ENCODE measurements at regions not wholly inside any gene's neighbourhood (a gene's known extent, or its start where the extent isn't known, plus 50 kb on each side); places are given as distances from the start of the nearest gene placed in this dataset.
"Not testable (repeated sequence)": the region's sequence is repeated elsewhere in the genome, so short reads cannot be mapped to it uniquely, and the experiment has no call there.

- no peak overlapping the region for H3K4me2 ChIP-seq (ENCODE audit: low read length)
- H3K9ac ChIP-seq (ENCODE audit: low read depth, low read length): no peak overlapping the region
- no peaks in the 10 kb centered on the region for H3K36me3 ChIP-seq (ENCODE audit: insufficient read depth, low read length)
- H3K4me1 ChIP-seq (ENCODE audit: control insufficient read depth, insufficient read depth, low read length): peaks cover 13% of the 10 kb centered on the region
- no peaks in the 10 kb centered on the region for H3K27me3 ChIP-seq (ENCODE audit: control insufficient read depth, insufficient read depth, low read length)
- no peak overlapping the region for H3K4me3 ChIP-seq (ENCODE audit: low read length)
- no peaks in the 10 kb centered on the region for H3K9me3 ChIP-seq (replicated peaks; ENCODE audit: low read length)
Observed at GRCh38 chr12:68482660-68483059, 128.0 kb upstream of the RAP1B start.

DNA sequence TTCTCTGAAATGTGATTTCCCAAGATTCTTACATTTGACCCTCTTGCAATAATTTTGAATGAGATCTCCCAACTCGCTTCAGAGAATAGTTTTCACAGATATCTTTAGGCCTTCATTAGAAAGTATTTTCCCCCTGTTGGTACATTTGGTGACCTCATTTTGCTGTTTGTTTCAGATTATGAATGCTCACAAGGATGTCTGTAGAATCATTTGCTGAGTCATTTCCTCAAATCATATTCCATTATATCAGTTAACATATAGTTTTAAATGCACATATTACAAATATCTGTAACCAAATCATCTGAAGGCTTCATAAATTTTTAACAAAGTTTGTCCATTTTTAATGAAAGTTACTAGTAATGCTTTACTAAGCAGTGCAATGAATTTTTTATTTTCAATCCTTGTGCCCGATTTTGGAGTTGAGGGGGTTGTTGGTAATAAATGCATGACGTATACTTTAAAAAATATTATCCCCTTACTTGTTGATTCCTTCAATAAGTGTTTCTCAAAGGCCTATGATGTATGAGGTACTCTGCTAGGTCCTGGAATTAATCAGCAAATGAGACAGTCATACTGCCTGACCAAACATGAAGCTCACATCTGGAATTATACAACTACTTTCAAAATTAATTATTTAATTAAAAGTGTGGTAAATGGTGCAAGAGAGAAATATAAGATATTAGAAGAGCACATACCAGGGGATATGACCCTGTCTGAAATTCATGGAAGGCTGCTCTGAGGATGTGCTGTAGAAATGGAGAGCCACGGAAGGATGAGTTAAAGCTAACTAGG is 126.9 kb upstream of the RAP1B start:
- Histone ChIP-seq H3K4me2 (ENCODE audit: low read length) (no peak overlapping the region), H3K36me3 (ENCODE audit: insufficient read depth, low read length) (no peaks in the 10 kb centered on the region), H3K27me3 (ENCODE audit: control insufficient read depth, insufficient read depth, low read length) (no peaks in the 10 kb centered on the region), H3K4me3 (ENCODE audit: low read length) (no peak overlapping the region), H3K9ac (ENCODE audit: low read depth, low read length) (no peak overlapping the region), H3K9me3 (replicated peaks; ENCODE audit: low read length) (no peaks in the 10 kb centered on the region), H3K4me1 (ENCODE audit: control insufficient read depth, insufficient read depth, low read length) (peaks cover 13% of the 10 kb centered on the region)

DNA sequence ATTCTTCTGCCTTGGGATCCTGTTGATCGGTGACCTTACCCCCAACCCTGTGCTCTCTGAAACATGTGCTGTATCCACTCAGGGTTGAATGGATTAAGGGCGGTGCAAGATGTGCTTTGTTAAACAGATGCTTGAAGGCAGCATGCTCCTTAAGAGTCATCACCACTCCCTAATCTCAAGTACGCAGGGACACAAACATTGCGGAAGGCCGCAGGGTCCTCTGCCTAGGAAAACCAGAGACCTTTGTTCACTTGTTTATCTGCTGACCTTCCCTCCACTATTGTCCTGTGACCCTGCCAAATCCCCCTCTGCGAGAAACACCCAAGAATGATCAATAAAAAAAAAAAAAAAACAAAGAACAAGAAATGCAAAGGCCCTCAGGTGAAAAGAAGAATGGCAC is 126.1 kb upstream of the RAP1B start:
- H3K9me3 ChIP-seq (replicated peaks; ENCODE audit: low read length); H3K27me3 ChIP-seq (ENCODE audit: control insufficient read depth, insufficient read depth, low read length); H3K9ac ChIP-seq (ENCODE audit: low read depth, low read length); H3K36me3 ChIP-seq (ENCODE audit: insufficient read depth, low read length); H3K4me2 ChIP-seq (ENCODE audit: low read length); H3K4me3 ChIP-seq (ENCODE audit: low read length): not testable (repeated sequence)
- H3K4me1 ChIP-seq (ENCODE audit: control insufficient read depth, insufficient read depth, low read length): peaks cover 13% of the 10 kb centered on the region

- H3K36me3 ChIP-seq (ENCODE audit: insufficient read depth, low read length); H3K4me2 ChIP-seq (ENCODE audit: low read length); H3K9me3 ChIP-seq (replicated peaks; ENCODE audit: low read length); H3K4me3 ChIP-seq (ENCODE audit: low read length); H3K27me3 ChIP-seq (ENCODE audit: control insufficient read depth, insufficient read depth, low read length); H3K9ac ChIP-seq (ENCODE audit: low read depth, low read length): not testable (repeated sequence)
- H3K4me1 ChIP-seq (ENCODE audit: control insufficient read depth, insufficient read depth, low read length): peaks cover 13% of the 10 kb centered on the region
Observed at GRCh38 chr12:68486449-68486848, 124.2 kb upstream of the RAP1B start.

- Histone ChIP-seq H3K36me3 (ENCODE audit: insufficient read depth, low read length) (no peaks in the 10 kb centered on the region), H3K9me3 (replicated peaks; ENCODE audit: low read length) (no peaks in the 10 kb centered on the region), H3K4me2 (ENCODE audit: low read length) (no peak overlapping the region), H3K4me3 (ENCODE audit: low read length) (no peak overlapping the region), H3K4me1 (ENCODE audit: control insufficient read depth, insufficient read depth, low read length) (peaks cover 11% of the 10 kb centered on the region), H3K27me3 (ENCODE audit: control insufficient read depth, insufficient read depth, low read length) (peaks cover 3% of the 10 kb centered on the region), H3K9ac (ENCODE audit: low read depth, low read length) (no peak overlapping the region)
Observed at GRCh38 chr12:68487721-68488309, 122.9 kb upstream of the RAP1B start.

DNA sequence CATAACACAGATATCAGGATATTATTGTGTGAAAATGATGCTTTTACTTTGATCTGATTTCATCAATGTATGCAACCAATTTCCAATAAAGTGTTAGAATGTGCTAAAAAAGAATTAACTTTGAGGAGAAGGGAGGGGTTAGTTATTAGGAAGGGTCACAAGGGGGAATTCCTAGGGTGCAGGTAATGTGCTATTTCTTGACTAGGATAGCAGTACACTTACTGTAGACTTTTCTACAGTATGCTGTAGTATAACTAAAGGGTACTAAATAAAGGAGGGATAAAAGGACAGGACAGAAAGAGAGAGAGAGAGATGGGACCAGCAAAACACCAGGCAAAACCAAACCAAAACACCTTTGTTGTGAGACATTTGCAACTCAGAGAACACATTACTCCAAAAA is 121.4 kb upstream of the RAP1B start:
- Histone ChIP-seq H3K4me2 (ENCODE audit: low read length) (no peak overlapping the region), H3K9me3 (replicated peaks; ENCODE audit: low read length) (no peaks in the 10 kb centered on the region), H3K9ac (ENCODE audit: low read depth, low read length) (no peak overlapping the region), H3K36me3 (ENCODE audit: insufficient read depth, low read length) (no peaks in the 10 kb centered on the region), H3K27me3 (ENCODE audit: control insufficient read depth, insufficient read depth, low read length) (peaks cover 3% of the 10 kb centered on the region), H3K4me1 (ENCODE audit: control insufficient read depth, insufficient read depth, low read length) (no peaks in the 10 kb centered on the region), H3K4me3 (ENCODE audit: low read length) (no peak overlapping the region)

GRCh38 chr12:68490476-68490875 is 120.2 kb upstream of the RAP1B start:
- H3K36me3 ChIP-seq (ENCODE audit: insufficient read depth, low read length): no peaks in the 10 kb centered on the region
- H3K4me2 ChIP-seq (ENCODE audit: low read length): no peak overlapping the region
- H3K4me1 ChIP-seq (ENCODE audit: control insufficient read depth, insufficient read depth, low read length): no peaks in the 10 kb centered on the region
- H3K27me3 ChIP-seq (ENCODE audit: control insufficient read depth, insufficient read depth, low read length): peaks cover 3% of the 10 kb centered on the region
- H3K9me3 ChIP-seq (replicated peaks; ENCODE audit: low read length): no peaks in the 10 kb centered on the region
- H3K9ac ChIP-seq (ENCODE audit: low read depth, low read length): no peak overlapping the region
- no peak overlapping the region for H3K4me3 ChIP-seq (ENCODE audit: low read length)

GRCh38 chr12:68491204-68491960 is 119.3 kb upstream of the RAP1B start:
- Histone ChIP-seq H3K9ac (ENCODE audit: low read depth, low read length) (no peak overlapping the region), H3K4me3 (ENCODE audit: low read length) (no peak overlapping the region), H3K36me3 (ENCODE audit: insufficient read depth, low read length) (no peaks in the 10 kb centered on the region), H3K4me1 (ENCODE audit: control insufficient read depth, insufficient read depth, low read length) (peaks cover 4% of the 10 kb centered on the region), H3K9me3 (replicated peaks; ENCODE audit: low read length) (no peaks in the 10 kb centered on the region), H3K27me3 (ENCODE audit: control insufficient read depth, insufficient read depth, low read length) (peaks cover 3% of the 10 kb centered on the region), H3K4me2 (ENCODE audit: low read length) (no peak overlapping the region)

DNA sequence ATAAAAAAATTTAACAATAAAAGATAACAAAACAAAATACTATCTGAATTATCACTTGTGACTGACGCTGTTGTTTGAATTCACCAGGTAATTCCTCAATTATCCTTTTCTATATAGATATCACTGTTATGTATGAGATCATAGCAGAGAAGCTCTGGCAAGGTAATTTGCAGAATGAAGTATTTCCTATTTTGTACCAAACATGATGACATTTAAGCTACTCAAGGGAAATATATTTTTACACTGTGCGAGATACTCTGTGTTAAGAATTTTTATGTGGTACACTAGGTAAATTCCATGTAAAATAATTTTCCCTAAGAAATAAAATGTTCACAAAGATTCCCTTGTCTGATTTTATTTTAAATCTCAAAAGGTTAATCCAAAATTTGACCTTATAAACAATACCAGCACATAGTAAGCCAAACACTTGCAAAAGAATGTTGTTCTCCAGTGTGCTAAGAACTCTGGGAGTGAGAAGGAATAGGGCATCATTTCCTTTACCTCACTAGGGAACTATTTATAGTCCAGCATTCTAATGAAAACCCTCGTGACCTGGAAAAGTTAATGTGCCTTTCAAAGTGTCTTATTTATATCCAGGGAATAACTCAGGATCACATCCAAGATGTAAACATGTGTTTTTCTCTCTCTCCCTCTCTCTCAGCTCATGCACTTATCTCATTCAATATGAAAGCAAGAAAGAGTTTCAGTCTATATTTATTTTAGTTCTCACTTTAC is 115.2 kb upstream of the RAP1B start:
- Histone ChIP-seq H3K9me3 (replicated peaks; ENCODE audit: low read length) (no peaks in the 10 kb centered on the region), H3K9ac (ENCODE audit: low read depth, low read length) (no peak overlapping the region), H3K4me3 (ENCODE audit: low read length) (no peak overlapping the region), H3K4me1 (ENCODE audit: control insufficient read depth, insufficient read depth, low read length) (peaks cover 17% of the 10 kb centered on the region), H3K4me2 (ENCODE audit: low read length) (no peak overlapping the region), H3K36me3 (ENCODE audit: insufficient read depth, low read length) (no peaks in the 10 kb centered on the region), H3K27me3 (ENCODE audit: control insufficient read depth, insufficient read depth, low read length) (no peaks in the 10 kb centered on the region)

DNA sequence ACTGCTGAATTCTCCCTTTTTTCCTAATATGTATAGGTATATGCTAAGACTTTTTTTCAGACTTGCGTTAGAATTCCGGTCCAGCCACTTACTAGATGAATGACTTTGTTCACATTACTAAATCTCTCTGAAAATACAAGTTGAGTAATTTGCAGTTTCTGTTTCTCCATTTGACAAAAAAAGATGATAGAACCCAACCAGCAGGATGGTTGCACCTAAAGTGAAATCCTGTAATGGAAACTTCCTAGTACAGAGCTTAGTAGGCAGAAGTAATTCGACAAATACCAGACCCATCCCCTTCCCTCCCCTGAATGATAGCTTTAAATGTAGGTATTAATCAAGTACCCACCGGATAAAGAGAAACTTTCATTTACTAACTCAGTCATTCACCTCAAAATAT is 113.6 kb upstream of the RAP1B start:
- Histone ChIP-seq H3K9me3 (replicated peaks; ENCODE audit: low read length) (no peaks in the 10 kb centered on the region), H3K4me2 (ENCODE audit: low read length) (peak overlapping the region; percentile 24), H3K4me1 (ENCODE audit: control insufficient read depth, insufficient read depth, low read length) (peaks cover 17% of the 10 kb centered on the region), H3K27me3 (ENCODE audit: control insufficient read depth, insufficient read depth, low read length) (no peaks in the 10 kb centered on the region), H3K4me3 (ENCODE audit: low read length) (no peak overlapping the region), H3K9ac (ENCODE audit: low read depth, low read length) (no peak overlapping the region), H3K36me3 (ENCODE audit: insufficient read depth, low read length) (no peaks in the 10 kb centered on the region)

GRCh38 chr12:68497702-68498101 is 113.0 kb upstream of the RAP1B start:
- Histone ChIP-seq H3K27me3 (ENCODE audit: control insufficient read depth, insufficient read depth, low read length) (no peaks in the 10 kb centered on the region), H3K9ac (ENCODE audit: low read depth, low read length) (no peak overlapping the region), H3K4me1 (ENCODE audit: control insufficient read depth, insufficient read depth, low read length) (peaks cover 17% of the 10 kb centered on the region), H3K4me3 (ENCODE audit: low read length) (no peak overlapping the region), H3K4me2 (ENCODE audit: low read length) (peak overlapping the region; percentile 24), H3K9me3 (replicated peaks; ENCODE audit: low read length) (no peaks in the 10 kb centered on the region), H3K36me3 (ENCODE audit: insufficient read depth, low read length) (no peaks in the 10 kb centered on the region)

All from skeletal muscle satellite cell (primary cell).